ENCODE measurements at regions not wholly inside any gene's neighbourhood (a gene's known extent, or its start where the extent isn't known, plus 50 kb on each side); places are given as distances from the start of the nearest gene placed in this dataset.
"Not testable (repeated sequence)": the region's sequence is repeated elsewhere in the genome, so short reads cannot be mapped to it uniquely, and the experiment has no call there.

- no peak for TF ChIP-seq CTCF (IDR thresholded peaks at IDR 0.05; ENCODE audit: control extremely low read depth, extremely low read depth, low read depth, missing control alignments)
- ChIA-PET CTCF (no interaction called here), POLR2A (no interaction called here)
- DNase-seq (ENCODE audit: extremely low spot score) = no peak
Measured at GRCh38 chr12:131363393-131363792, 347.5 kb upstream of the SFSWAP start.

- no peak for DNase-seq (ENCODE audit: extremely low spot score)
- CTCF ChIA-PET = no interaction called here
- no peak for TF ChIP-seq CTCF (IDR thresholded peaks at IDR 0.05; ENCODE audit: control extremely low read depth, extremely low read depth, low read depth, missing control alignments)
- POLR2A ChIA-PET = no interaction called here
Measured at GRCh38 chr12:131363841-131364495, 346.9 kb upstream of the SFSWAP start.

GRCh38 chr12:131364903-131365820, 345.7 kb upstream of the SFSWAP start:
- no peak for DNase-seq (ENCODE audit: extremely low spot score)
- POLR2A ChIA-PET = no interaction called here
- CTCF ChIA-PET = no interaction called here
- no peak for TF ChIP-seq CTCF (IDR thresholded peaks at IDR 0.05; ENCODE audit: control extremely low read depth, extremely low read depth, low read depth, missing control alignments)

GRCh38 chr12:131365821-131366260, 345.0 kb upstream of the SFSWAP start:
- no peak for TF ChIP-seq CTCF (IDR thresholded peaks at IDR 0.05; ENCODE audit: control extremely low read depth, extremely low read depth, low read depth, missing control alignments)
- DNase-seq (ENCODE audit: extremely low spot score) = no peak
- CTCF ChIA-PET = no interaction called here
- POLR2A ChIA-PET = no interaction called here

- POLR2A ChIA-PET = no interaction called here
- DNase-seq (ENCODE audit: extremely low spot score) = no peak
- CTCF ChIA-PET = no interaction called here
- TF ChIP-seq CTCF (IDR thresholded peaks at IDR 0.05; ENCODE audit: control extremely low read depth, extremely low read depth, low read depth, missing control alignments) = no peak
Measured at GRCh38 chr12:131366261-131366871, 344.5 kb upstream of the SFSWAP start.

GRCh38 chr12:131367067-131367982, 343.6 kb upstream of the SFSWAP start:
- POLR2A ChIA-PET; CTCF ChIA-PET; DNase-seq (ENCODE audit: extremely low spot score): not testable (repeated sequence)

Measured in GM10248 (cell line).